H1 (cell line): ENCODE measurements at regions not wholly inside any gene's neighbourhood (a gene's known extent, or its start where the extent isn't known, plus 50 kb on each side); places are given as distances from the start of the nearest gene placed in this dataset.

Experiments
- CHD7 ChIP-seq: fragments of 300-600 bp; sonication (generic); IDR thresholded peaks from 2 replicates; pipeline ENCODE4 v1.7.1; 2012; ENCODE audit warnings: low read length, moderate library complexity, mild to moderate bottlenecking, inconsistent platforms; ENCODE audit not compliant: insufficient replicate concordance

- no peak for TF ChIP-seq CHD7
These were observed 394.3 kb upstream of the SLIT2 start (continued) for GRCh38 chr4:19857380-19857779.
